ENCODE measurements at regions not wholly inside any gene's neighbourhood (a gene's known extent, or its start where the extent isn't known, plus 50 kb on each side); places are given as distances from the start of the nearest gene placed in this dataset.

DNA sequence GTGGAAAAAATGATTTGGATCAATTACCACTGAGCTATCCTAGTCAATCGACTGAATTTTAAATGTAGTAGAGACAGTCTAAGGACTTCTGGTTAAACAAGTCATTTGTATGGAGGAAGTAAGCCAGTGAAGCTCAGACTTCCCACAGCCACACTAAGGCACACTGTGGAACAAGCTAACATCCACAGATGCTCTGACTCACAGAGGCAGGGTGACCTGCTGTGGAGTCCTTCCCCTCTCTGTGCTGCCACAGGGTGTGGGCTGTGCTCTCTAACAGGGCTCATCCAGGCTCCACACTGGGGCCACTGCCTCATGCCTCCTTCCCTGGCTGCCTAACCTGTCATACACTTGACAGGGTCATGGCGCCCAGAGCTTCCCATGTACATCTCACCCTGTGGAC, 351.0 kb downstream of the GALR1 start:
- Histone ChIP-seq H3K9me3 (ENCODE audit: control insufficient read depth, low read length) (no peaks in the 10 kb centered on the region), H3K36me3 (ENCODE audit: control insufficient read depth, insufficient read depth, low read length, severe bottlenecking) (no peaks in the 10 kb centered on the region), H3K4me3 (ENCODE audit: low read length) (no peak overlapping the region), H3K27me3 (replicated peaks; ENCODE audit: control insufficient read depth, insufficient read depth, low read length) (no peaks in the 10 kb centered on the region), H3K4me1 (ENCODE audit: control insufficient read depth, insufficient read depth, low read length) (no peaks in the 10 kb centered on the region), H3K9ac (ENCODE audit: low read length) (no peak overlapping the region)
- no peak for DNase-seq (ENCODE audit: low read depth)

DNA sequence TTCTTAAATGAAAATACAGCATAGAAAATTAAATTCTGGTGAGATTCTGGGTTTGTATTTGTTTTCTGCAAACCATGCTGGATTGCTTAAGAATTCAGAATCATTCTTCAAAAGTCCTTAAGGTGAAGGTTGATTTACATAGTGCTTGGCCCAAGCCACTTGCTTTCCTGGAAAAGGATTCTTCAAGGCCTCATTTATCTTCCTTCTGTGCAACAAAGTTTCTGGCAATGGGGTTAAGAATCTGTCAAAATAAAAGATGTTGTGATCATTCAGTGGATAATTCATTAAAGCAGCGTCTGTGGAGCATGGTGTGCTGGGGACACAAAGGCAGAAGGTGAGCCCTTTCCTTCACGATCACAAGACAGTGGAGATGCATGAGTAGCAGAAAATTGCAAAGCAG, 351.9 kb downstream of the GALR1 start:
- no peak overlapping the region for H3K4me3 ChIP-seq (ENCODE audit: low read length)
- H3K36me3 ChIP-seq (ENCODE audit: control insufficient read depth, insufficient read depth, low read length, severe bottlenecking): no peaks in the 10 kb centered on the region
- DNase-seq (ENCODE audit: low read depth): no peak
- no peaks in the 10 kb centered on the region for H3K4me1 ChIP-seq (ENCODE audit: control insufficient read depth, insufficient read depth, low read length)
- no peaks in the 10 kb centered on the region for H3K9me3 ChIP-seq (ENCODE audit: control insufficient read depth, low read length)
- H3K9ac ChIP-seq (ENCODE audit: low read length): no peak overlapping the region
- H3K27me3 ChIP-seq (replicated peaks; ENCODE audit: control insufficient read depth, insufficient read depth, low read length): no peaks in the 10 kb centered on the region

DNA sequence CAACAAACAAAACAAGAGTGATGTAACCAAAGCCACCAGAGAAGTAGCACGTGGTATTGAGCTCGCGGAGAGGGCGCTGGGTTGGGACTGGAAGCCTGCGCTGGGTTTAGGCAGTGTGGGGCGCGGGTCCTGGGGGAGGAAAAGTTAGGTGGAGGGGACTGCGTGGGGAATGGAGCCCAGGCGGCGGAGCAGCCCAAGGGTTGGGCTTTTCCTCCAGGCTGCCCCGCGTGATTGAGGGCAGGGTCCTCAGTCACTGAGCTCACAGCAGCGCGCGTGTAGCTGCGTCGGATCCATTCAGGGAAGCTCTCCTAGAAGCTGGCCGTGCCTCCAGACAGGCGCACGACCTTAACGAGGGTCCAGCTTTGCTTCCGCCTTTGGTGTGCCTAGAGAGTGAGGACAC, 357.4 kb downstream of the GALR1 start:
- no peak for DNase-seq (ENCODE audit: low read depth)
- no peak overlapping the region for H3K9ac ChIP-seq (ENCODE audit: low read length)
- H3K27me3 ChIP-seq (replicated peaks; ENCODE audit: control insufficient read depth, insufficient read depth, low read length): no peaks in the 10 kb centered on the region
- H3K36me3 ChIP-seq (ENCODE audit: control insufficient read depth, insufficient read depth, low read length, severe bottlenecking): no peaks in the 10 kb centered on the region
- no peaks in the 10 kb centered on the region for H3K4me1 ChIP-seq (ENCODE audit: control insufficient read depth, insufficient read depth, low read length)
- H3K9me3 ChIP-seq (ENCODE audit: control insufficient read depth, low read length): no peaks in the 10 kb centered on the region
- H3K4me3 ChIP-seq (ENCODE audit: low read length): no peak overlapping the region

DNA sequence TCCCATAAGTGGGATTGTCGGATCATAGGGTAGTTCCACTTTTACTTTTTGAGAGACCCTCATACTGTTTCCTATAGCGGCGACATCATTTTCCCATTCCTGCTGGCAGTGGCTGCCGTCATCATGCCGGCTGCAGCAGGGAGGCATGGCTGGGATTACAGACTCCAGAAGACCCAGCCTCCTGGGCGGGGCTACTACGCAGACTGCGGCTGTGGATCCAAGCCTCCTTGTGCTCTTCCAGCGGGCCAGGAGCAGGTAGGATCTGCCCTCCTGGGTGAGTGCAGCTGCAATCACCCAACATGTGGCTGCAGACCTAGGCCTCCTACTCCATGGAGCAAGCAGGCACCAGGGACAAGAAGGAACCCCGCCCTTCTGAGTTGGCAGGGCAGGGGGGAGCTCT, 359.2 kb downstream of the GALR1 start:
- no peaks in the 10 kb centered on the region for H3K27me3 ChIP-seq (replicated peaks; ENCODE audit: control insufficient read depth, insufficient read depth, low read length)
- H3K4me3 ChIP-seq (ENCODE audit: low read length): no peak overlapping the region
- no peaks in the 10 kb centered on the region for H3K9me3 ChIP-seq (ENCODE audit: control insufficient read depth, low read length)
- no peaks in the 10 kb centered on the region for H3K36me3 ChIP-seq (ENCODE audit: control insufficient read depth, insufficient read depth, low read length, severe bottlenecking)
- H3K4me1 ChIP-seq (ENCODE audit: control insufficient read depth, insufficient read depth, low read length): no peaks in the 10 kb centered on the region
- DNase-seq (ENCODE audit: low read depth): no peak
- H3K9ac ChIP-seq (ENCODE audit: low read length): no peak overlapping the region

DNA sequence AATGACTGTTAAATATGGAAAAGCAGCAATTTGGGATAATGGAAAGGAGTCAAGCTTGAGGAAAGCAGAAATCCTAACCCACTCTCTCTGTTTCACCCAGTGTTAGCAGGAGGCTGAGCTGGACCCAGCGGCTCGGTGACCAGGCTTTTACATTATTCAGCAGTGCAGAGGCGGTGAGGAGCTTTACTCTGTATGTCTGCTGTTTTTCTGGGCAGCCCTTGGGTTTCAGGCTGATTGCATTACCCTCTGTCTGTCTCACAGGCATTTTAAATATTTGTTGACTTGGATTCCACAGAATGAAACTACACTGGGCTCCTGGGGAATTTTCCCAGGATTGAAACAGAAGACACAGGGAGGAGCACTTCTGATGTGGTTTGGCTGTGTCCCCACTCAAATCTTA, 368.0 kb downstream of the GALR1 start:
- no peak for DNase-seq (ENCODE audit: low read depth)
- Histone ChIP-seq H3K9me3 (ENCODE audit: control insufficient read depth, low read length) (no peaks in the 10 kb centered on the region), H3K4me1 (ENCODE audit: control insufficient read depth, insufficient read depth, low read length) (peaks cover 3% of the 10 kb centered on the region), H3K36me3 (ENCODE audit: control insufficient read depth, insufficient read depth, low read length, severe bottlenecking) (no peaks in the 10 kb centered on the region), H3K27me3 (replicated peaks; ENCODE audit: control insufficient read depth, insufficient read depth, low read length) (peaks cover 16% of the 10 kb centered on the region), H3K9ac (ENCODE audit: low read length) (no peak overlapping the region), H3K4me3 (ENCODE audit: low read length) (no peak overlapping the region)

DNA sequence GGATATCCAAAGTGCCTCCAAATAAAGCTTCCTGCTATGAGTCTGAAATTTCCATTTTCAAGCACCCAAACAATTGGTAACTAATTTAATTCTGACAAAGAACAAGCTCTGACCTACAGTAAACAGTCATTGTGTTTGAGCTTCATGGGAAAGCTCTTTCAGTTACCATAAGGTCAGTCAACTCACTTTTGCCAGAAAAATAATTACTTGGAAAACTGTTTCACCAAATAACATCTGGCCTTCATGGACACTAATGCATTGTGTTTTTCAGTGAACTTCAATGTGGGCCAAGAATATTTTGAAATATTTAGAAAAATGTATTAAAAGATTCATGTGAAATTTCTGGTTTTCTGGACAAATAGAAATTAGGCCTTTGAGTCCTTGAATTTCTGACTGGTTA, 369.9 kb downstream of the GALR1 start:
- Histone ChIP-seq H3K4me1 (ENCODE audit: control insufficient read depth, insufficient read depth, low read length) (peaks cover 3% of the 10 kb centered on the region), H3K36me3 (ENCODE audit: control insufficient read depth, insufficient read depth, low read length, severe bottlenecking) (no peaks in the 10 kb centered on the region), H3K9me3 (ENCODE audit: control insufficient read depth, low read length) (no peaks in the 10 kb centered on the region), H3K4me3 (ENCODE audit: low read length) (no peak overlapping the region), H3K27me3 (replicated peaks; ENCODE audit: control insufficient read depth, insufficient read depth, low read length) (peaks cover 15% of the 10 kb centered on the region), H3K9ac (ENCODE audit: low read length) (no peak overlapping the region)
- DNase-seq (ENCODE audit: low read depth): no peak

DNA sequence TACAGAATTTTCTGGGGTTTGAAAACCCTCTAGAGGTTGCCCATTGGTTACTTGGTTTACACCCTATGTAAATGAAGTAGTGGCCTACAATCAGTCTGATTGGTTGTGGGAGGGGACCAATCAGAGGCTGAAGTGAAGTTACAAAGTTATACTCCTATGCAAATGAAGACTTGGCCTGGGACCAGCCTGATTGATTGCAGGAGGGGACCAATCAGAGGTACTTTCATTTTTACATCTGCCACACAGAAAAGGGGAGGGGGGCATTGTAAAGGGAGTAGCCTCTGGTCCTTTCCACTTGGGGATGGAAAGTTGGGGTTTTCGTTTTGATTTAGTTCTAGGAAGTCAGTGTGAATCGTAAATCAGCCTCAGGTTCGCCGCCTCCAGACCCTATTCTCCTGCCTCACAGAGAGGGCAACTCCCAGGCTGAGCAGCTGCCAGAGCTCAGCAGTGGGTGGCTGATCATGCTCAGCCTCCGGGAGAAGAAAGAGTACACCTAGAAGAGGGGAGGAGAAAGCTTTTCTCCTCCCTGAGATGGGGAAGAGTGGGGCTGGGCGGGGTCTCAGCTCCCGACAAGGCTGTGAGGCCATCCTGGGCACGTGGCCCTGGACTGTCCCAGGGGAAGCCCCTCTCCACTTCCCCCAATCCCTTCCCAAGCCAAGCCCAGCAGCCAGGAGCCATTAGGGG, 372.5 kb downstream of the GALR1 start:
- Histone ChIP-seq H3K27me3 (replicated peaks; ENCODE audit: control insufficient read depth, insufficient read depth, low read length) (no peaks in the 10 kb centered on the region), H3K9ac (ENCODE audit: low read length) (no peak overlapping the region), H3K4me3 (ENCODE audit: low read length) (no peak overlapping the region), H3K4me1 (ENCODE audit: control insufficient read depth, insufficient read depth, low read length) (peaks cover 3% of the 10 kb centered on the region), H3K36me3 (ENCODE audit: control insufficient read depth, insufficient read depth, low read length, severe bottlenecking) (no peaks in the 10 kb centered on the region), H3K9me3 (ENCODE audit: control insufficient read depth, low read length) (no peaks in the 10 kb centered on the region)
- no peak for DNase-seq (ENCODE audit: low read depth)

DNA sequence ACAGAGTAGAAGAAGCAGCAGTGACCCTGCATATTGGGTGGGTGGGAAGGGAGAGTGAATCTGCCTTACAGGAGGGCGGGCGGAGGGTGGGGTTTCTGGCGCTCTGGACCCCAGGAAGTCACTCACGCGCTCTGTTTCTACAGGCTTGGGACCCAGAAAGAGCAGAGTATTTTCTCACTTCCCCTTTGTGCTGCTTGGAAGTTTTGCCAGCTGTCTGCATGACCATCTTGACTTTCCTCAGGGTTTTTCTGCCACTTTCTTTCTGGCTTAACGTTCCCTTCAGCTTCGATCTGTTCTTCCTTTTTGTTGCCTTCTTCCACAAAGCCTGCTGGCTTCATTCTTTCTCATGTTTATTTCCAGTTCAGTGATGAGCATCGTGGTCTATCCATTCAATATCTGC, 383.1 kb downstream of the GALR1 start:
- Histone ChIP-seq H3K36me3 (ENCODE audit: control insufficient read depth, insufficient read depth, low read length, severe bottlenecking) (no peaks in the 10 kb centered on the region), H3K9me3 (ENCODE audit: control insufficient read depth, low read length) (no peaks in the 10 kb centered on the region), H3K27me3 (replicated peaks; ENCODE audit: control insufficient read depth, insufficient read depth, low read length) (peaks cover 5% of the 10 kb centered on the region), H3K4me3 (ENCODE audit: low read length) (no peak overlapping the region), H3K4me1 (ENCODE audit: control insufficient read depth, insufficient read depth, low read length) (peaks cover 13% of the 10 kb centered on the region), H3K9ac (ENCODE audit: low read length) (no peak overlapping the region)
- no peak for DNase-seq (ENCODE audit: low read depth)

DNA sequence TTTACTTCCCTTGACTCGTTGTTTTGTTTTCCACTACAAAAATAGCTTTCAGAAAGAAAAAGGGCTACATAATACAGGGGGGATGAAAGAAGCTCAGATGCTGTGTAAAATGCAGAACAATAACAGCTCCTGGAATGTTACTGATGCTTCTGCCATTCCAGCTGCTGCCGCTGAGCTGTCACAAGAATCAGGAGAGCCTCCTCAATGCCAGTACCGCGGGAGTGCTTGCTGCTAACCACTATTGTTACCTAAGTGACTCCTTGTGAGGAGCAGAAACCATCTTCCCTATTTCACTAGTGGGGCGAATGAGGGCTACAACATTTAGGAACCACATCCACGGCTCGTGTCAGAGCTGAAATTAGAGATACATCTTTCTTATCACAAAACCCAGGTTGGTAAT, 384.8 kb downstream of the GALR1 start:
- H3K9ac ChIP-seq (ENCODE audit: low read length): no peak overlapping the region
- DNase-seq (ENCODE audit: low read depth): no peak
- H3K4me3 ChIP-seq (ENCODE audit: low read length): no peak overlapping the region
- H3K4me1 ChIP-seq (ENCODE audit: control insufficient read depth, insufficient read depth, low read length): peaks cover 13% of the 10 kb centered on the region
- peaks cover 5% of the 10 kb centered on the region for H3K27me3 ChIP-seq (replicated peaks; ENCODE audit: control insufficient read depth, insufficient read depth, low read length)
- no peaks in the 10 kb centered on the region for H3K9me3 ChIP-seq (ENCODE audit: control insufficient read depth, low read length)
- H3K36me3 ChIP-seq (ENCODE audit: control insufficient read depth, insufficient read depth, low read length, severe bottlenecking): no peaks in the 10 kb centered on the region

DNA sequence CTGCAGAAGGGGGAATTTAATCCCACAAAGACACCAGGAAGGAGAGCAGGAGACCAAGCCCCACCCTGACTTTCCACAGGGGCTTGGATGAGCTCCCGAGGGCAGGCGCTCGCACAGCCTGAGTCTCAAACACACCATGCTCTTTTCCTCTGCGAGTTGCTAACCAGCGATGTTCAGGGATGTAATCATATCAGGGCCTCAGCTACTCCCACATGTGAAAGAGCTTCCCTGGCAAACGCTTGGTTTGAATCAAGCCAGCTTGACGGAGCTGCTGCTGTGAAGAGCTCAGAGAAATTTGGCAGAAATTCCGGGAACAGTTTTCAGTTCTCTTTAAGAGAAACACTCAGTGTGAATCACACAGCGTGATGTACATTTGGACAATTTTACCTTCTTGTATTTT, 385.8 kb downstream of the GALR1 start:
- no peaks in the 10 kb centered on the region for H3K36me3 ChIP-seq (ENCODE audit: control insufficient read depth, insufficient read depth, low read length, severe bottlenecking)
- no peak for DNase-seq (ENCODE audit: low read depth)
- peaks cover 5% of the 10 kb centered on the region for H3K27me3 ChIP-seq (replicated peaks; ENCODE audit: control insufficient read depth, insufficient read depth, low read length)
- H3K4me1 ChIP-seq (ENCODE audit: control insufficient read depth, insufficient read depth, low read length): peaks cover 13% of the 10 kb centered on the region
- no peaks in the 10 kb centered on the region for H3K9me3 ChIP-seq (ENCODE audit: control insufficient read depth, low read length)
- peak overlapping the region; percentile 5 for H3K9ac ChIP-seq (ENCODE audit: low read length)
- peak overlapping the region; percentile 35 for H3K4me3 ChIP-seq (ENCODE audit: low read length)

DNA sequence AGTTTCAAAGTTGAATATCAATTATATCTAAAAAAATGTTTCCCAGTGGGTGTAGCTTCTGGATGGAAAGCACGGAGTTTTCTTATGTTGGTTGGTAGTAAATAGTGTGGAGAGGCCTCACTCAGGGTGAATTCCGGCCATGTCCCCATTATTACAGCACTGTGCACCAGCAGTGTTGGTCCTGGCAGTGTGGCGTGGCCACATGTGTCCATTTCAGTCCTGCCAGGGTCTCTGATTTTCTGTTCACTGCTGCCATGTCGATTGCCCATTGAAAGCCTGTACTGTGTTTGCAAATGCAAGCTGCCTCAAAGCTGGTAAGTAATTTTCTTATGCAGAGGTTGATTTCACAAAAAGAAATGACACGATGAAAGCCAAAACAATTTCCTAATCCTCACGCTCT, 386.2 kb downstream of the GALR1 start:
- no peaks in the 10 kb centered on the region for H3K9me3 ChIP-seq (ENCODE audit: control insufficient read depth, low read length)

DNA sequence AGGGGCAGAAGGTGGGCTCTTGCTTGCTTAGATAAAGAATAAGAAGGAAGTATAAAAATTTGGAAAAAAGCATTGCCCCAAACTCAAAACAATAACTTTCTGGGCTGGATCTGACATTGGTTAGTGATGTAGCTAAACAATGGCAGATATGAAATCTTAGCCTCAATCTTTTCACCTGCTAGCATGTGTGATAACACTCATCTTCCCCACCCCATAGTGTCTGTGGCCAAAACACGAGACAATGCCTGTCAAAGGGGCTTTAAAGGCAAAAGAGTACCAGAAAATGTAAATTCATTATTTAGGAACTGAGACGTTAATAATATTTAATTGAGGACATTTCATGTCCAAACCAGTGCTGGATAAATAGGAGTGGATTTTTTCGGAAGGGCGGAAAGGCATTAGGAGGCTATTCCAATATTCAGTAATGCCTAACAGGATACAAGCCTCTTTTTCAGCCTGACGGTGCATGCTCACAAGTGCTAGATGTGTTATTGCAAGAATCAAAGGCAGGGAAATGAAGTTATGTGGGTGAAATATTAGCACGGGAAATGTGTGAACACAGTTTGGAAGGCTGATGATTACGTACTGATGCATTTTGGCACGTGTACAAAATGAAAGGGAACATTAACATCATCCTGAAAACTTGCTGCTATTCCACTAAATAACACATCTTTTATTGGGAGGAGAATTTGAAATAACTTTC, 395.7 kb downstream of the GALR1 start:
- H3K27me3 ChIP-seq (replicated peaks; ENCODE audit: control insufficient read depth, insufficient read depth, low read length): peaks cover 7% of the 10 kb centered on the region
- no peak for DNase-seq (ENCODE audit: low read depth)
- H3K36me3 ChIP-seq (ENCODE audit: control insufficient read depth, insufficient read depth, low read length, severe bottlenecking): no peaks in the 10 kb centered on the region
- H3K9ac ChIP-seq (ENCODE audit: low read length): no peak overlapping the region
- H3K9me3 ChIP-seq (ENCODE audit: control insufficient read depth, low read length): no peaks in the 10 kb centered on the region
- H3K4me1 ChIP-seq (ENCODE audit: control insufficient read depth, insufficient read depth, low read length): no peaks in the 10 kb centered on the region
- H3K4me3 ChIP-seq (ENCODE audit: low read length): no peak overlapping the region

More for the DNA sequence above, 386.2 kb downstream of the GALR1 start:
- Histone ChIP-seq H3K36me3 (ENCODE audit: control insufficient read depth, insufficient read depth, low read length, severe bottlenecking) (no peaks in the 10 kb centered on the region), H3K4me1 (ENCODE audit: control insufficient read depth, insufficient read depth, low read length) (peaks cover 13% of the 10 kb centered on the region), H3K9ac (ENCODE audit: low read length) (no peak overlapping the region), H3K4me3 (ENCODE audit: low read length) (peak overlapping the region; percentile 35), H3K27me3 (replicated peaks; ENCODE audit: control insufficient read depth, insufficient read depth, low read length) (peaks cover 5% of the 10 kb centered on the region)
- no peak for DNase-seq (ENCODE audit: low read depth)
